ENCODE measurements at regions not wholly inside any gene's neighbourhood (a gene's known extent, or its start where the extent isn't known, plus 50 kb on each side); places are given as distances from the start of the nearest gene placed in this dataset.

GRCh38 chr18:6565815-6566081 lies 151.0 kb upstream of the L3MBTL4 start:
- Histone ChIP-seq H3K4me2 (ENCODE audit: low read depth, low read length, poor library complexity, severe bottlenecking) (no peak overlapping the region), H3K79me2 (ENCODE audit: insufficient read depth, low read length) (no peaks in the 10 kb centered on the region), H3K9me2 (replicated peaks; ENCODE audit: low read depth, low read length) (no peaks in the 10 kb centered on the region), H3K9me3 (ENCODE audit: insufficient read depth, low read depth, low read length) (no peaks in the 10 kb centered on the region; the same call in 1 of the 2 replicates), H3K36me3 (ENCODE audit: insufficient read depth, low read length) (no peaks in the 10 kb centered on the region), H2AFZ (ENCODE audit: low read length) (no peak overlapping the region), H3K27me3 (ENCODE audit: insufficient read depth, low read length, poor library complexity, severe bottlenecking) (no peaks in the 10 kb centered on the region), H3K9ac (ENCODE audit: low read depth, low read length, poor library complexity, severe bottlenecking) (no peak overlapping the region), H3F3A (ENCODE audit: low read depth) (no peaks in the 10 kb centered on the region), H3K4me3 (ENCODE audit: low read length, poor library complexity, severe bottlenecking) (no peak overlapping the region), H3K4me1 (ENCODE audit: insufficient read depth, low read length, poor library complexity, severe bottlenecking) (no peaks in the 10 kb centered on the region), H4K20me1 (ENCODE audit: insufficient read depth, low read length, poor library complexity, severe bottlenecking) (no peaks in the 10 kb centered on the region)
- TF ChIP-seq CTCF (conservative IDR thresholded peaks at IDR 0.05; ENCODE audit: low read length) (no peak), EZH2phosphoT487 (IDR thresholded peaks at IDR 0.05; ENCODE audit: borderline replicate concordance) (no peak)

- TF ChIP-seq EZH2phosphoT487 (IDR thresholded peaks at IDR 0.05; ENCODE audit: borderline replicate concordance) (no peak), CTCF (conservative IDR thresholded peaks at IDR 0.05; ENCODE audit: low read length) (no peak)
- H3K4me3 ChIP-seq (ENCODE audit: low read length, poor library complexity, severe bottlenecking), result no peak overlapping the region
- no peak overlapping the region for H3K9ac ChIP-seq (ENCODE audit: low read depth, low read length, poor library complexity, severe bottlenecking)
- no peaks in the 10 kb centered on the region for H4K20me1 ChIP-seq (ENCODE audit: insufficient read depth, low read length, poor library complexity, severe bottlenecking)
- no peak overlapping the region for H2AFZ ChIP-seq (ENCODE audit: low read length)
- H3K27me3 ChIP-seq (ENCODE audit: insufficient read depth, low read length, poor library complexity, severe bottlenecking), result no peaks in the 10 kb centered on the region
- no peaks in the 10 kb centered on the region for H3F3A ChIP-seq (ENCODE audit: low read depth)
- H3K79me2 ChIP-seq (ENCODE audit: insufficient read depth, low read length), result no peaks in the 10 kb centered on the region
- no peaks in the 10 kb centered on the region; the same call in 1 of the 2 replicates for H3K9me3 ChIP-seq (ENCODE audit: insufficient read depth, low read depth, low read length)
- H3K9me2 ChIP-seq (replicated peaks; ENCODE audit: low read depth, low read length), result no peaks in the 10 kb centered on the region
- H3K36me3 ChIP-seq (ENCODE audit: insufficient read depth, low read length), result no peaks in the 10 kb centered on the region
- H3K4me2 ChIP-seq (ENCODE audit: low read depth, low read length, poor library complexity, severe bottlenecking), result no peak overlapping the region
- H3K4me1 ChIP-seq (ENCODE audit: insufficient read depth, low read length, poor library complexity, severe bottlenecking), result no peaks in the 10 kb centered on the region
These were observed 151.7 kb upstream of the L3MBTL4 start for GRCh38 chr18:6566338-6566911.

GRCh38 chr18:6569813-6570212 lies 155.1 kb upstream of the L3MBTL4 start:
- no peak for TF ChIP-seq CTCF (conservative IDR thresholded peaks at IDR 0.05; ENCODE audit: low read length)
- TF ChIP-seq EZH2phosphoT487 (IDR thresholded peaks at IDR 0.05; ENCODE audit: borderline replicate concordance), result no peak
- Histone ChIP-seq H3K36me3 (ENCODE audit: insufficient read depth, low read length) (no peaks in the 10 kb centered on the region), H4K20me1 (ENCODE audit: insufficient read depth, low read length, poor library complexity, severe bottlenecking) (no peaks in the 10 kb centered on the region), H3K4me1 (ENCODE audit: insufficient read depth, low read length, poor library complexity, severe bottlenecking) (no peaks in the 10 kb centered on the region), H3K27me3 (ENCODE audit: insufficient read depth, low read length, poor library complexity, severe bottlenecking) (no peaks in the 10 kb centered on the region), H3K4me3 (ENCODE audit: low read length, poor library complexity, severe bottlenecking) (no peak overlapping the region), H3K9me2 (replicated peaks; ENCODE audit: low read depth, low read length) (no peaks in the 10 kb centered on the region), H3K9me3 (ENCODE audit: insufficient read depth, low read depth, low read length) (no peaks in the 10 kb centered on the region; the same call in 1 of the 2 replicates), H3K4me2 (ENCODE audit: low read depth, low read length, poor library complexity, severe bottlenecking) (no peak overlapping the region), H3F3A (ENCODE audit: low read depth) (no peaks in the 10 kb centered on the region), H2AFZ (ENCODE audit: low read length) (no peak overlapping the region), H3K9ac (ENCODE audit: low read depth, low read length, poor library complexity, severe bottlenecking) (no peak overlapping the region), H3K79me2 (ENCODE audit: insufficient read depth, low read length) (no peaks in the 10 kb centered on the region)

All from Loucy (cell line).